ENCODE measurements at regions not wholly inside any gene's neighbourhood (a gene's known extent, or its start where the extent isn't known, plus 50 kb on each side); places are given as distances from the start of the nearest gene placed in this dataset.

- DNase-seq (ENCODE audit: low spot score) = no peak
- intact Hi-C loops (cut with DNase I) = no loop called here
Measured at GRCh38 chr13:63199508-63199907, 1783.9 kb upstream of the PCDH20 start.

- no peak for DNase-seq (ENCODE audit: low spot score)
- intact Hi-C loops (cut with DNase I) = no loop called here
Measured at GRCh38 chr13:63198071-63198470, 1782.4 kb upstream of the PCDH20 start.

GRCh38 chr13:63195726-63196125 lies 1780.1 kb upstream of the PCDH20 start:
- no peak for DNase-seq (ENCODE audit: low spot score)
- intact Hi-C loops (cut with DNase I) = no loop called here

GRCh38 chr13:63190742-63191141 lies 1775.1 kb upstream of the PCDH20 start:
- intact Hi-C loops (cut with DNase I) = no loop called here

GRCh38 chr13:63190219-63190618 lies 1774.6 kb upstream of the PCDH20 start:
- intact Hi-C loops (cut with DNase I) = no loop called here
- DNase-seq (ENCODE audit: low spot score) = no peak

More at GRCh38 chr13:63190742-63191141, 1775.1 kb upstream of the PCDH20 start:
- no peak for DNase-seq (ENCODE audit: low spot score)

- DNase-seq (ENCODE audit: low spot score) = no peak
- intact Hi-C loops (cut with DNase I) = no loop called here
Measured at GRCh38 chr13:63189712-63190111, 1774.1 kb upstream of the PCDH20 start.

- no peak for DNase-seq (ENCODE audit: low spot score)
- intact Hi-C loops (cut with DNase I) = no loop called here
Measured at GRCh38 chr13:63184693-63185092, 1769.0 kb upstream of the PCDH20 start.

- DNase-seq (ENCODE audit: low spot score) = no peak
- intact Hi-C loops (cut with DNase I) = no loop called here
Measured at GRCh38 chr13:63175536-63175935, 1759.9 kb upstream of the PCDH20 start.

GRCh38 chr13:63167699-63168337 lies 1752.2 kb upstream of the PCDH20 start:
- intact Hi-C loops (cut with DNase I) = no loop called here
- DNase-seq (ENCODE audit: low spot score) = no peak

- DNase-seq (ENCODE audit: low spot score) = no peak
- intact Hi-C loops (cut with DNase I) = no loop called here
Measured at GRCh38 chr13:63166345-63166744, 1750.7 kb upstream of the PCDH20 start.

- no peak for DNase-seq (ENCODE audit: low spot score)
- intact Hi-C loops (cut with DNase I) = no loop called here
Measured at GRCh38 chr13:63163903-63164302, 1748.3 kb upstream of the PCDH20 start.

- DNase-seq (ENCODE audit: low spot score) = no peak
- intact Hi-C loops (cut with DNase I) = no loop called here
Measured at GRCh38 chr13:63161219-63161618, 1745.6 kb upstream of the PCDH20 start.

GRCh38 chr13:63156816-63157215 lies 1741.2 kb upstream of the PCDH20 start:
- intact Hi-C loops (cut with DNase I) = no loop called here

GRCh38 chr13:63149375-63149774 lies 1733.7 kb upstream of the PCDH20 start:
- no peak for DNase-seq (ENCODE audit: low spot score)
- intact Hi-C loops (cut with DNase I) = no loop called here

More at GRCh38 chr13:63156816-63157215, 1741.2 kb upstream of the PCDH20 start:
- no peak for DNase-seq (ENCODE audit: low spot score)

- intact Hi-C loops (cut with DNase I) = no loop called here
- DNase-seq (ENCODE audit: low spot score) = no peak
Measured at GRCh38 chr13:63139277-63139676, 1723.6 kb upstream of the PCDH20 start.

GRCh38 chr13:63129995-63130394 lies 1714.3 kb upstream of the PCDH20 start:
- intact Hi-C loops (cut with DNase I) = no loop called here

GRCh38 chr13:63128716-63129115 lies 1713.1 kb upstream of the PCDH20 start:
- intact Hi-C loops (cut with DNase I) = no loop called here
- DNase-seq (ENCODE audit: low spot score) = no peak

More at GRCh38 chr13:63129995-63130394, 1714.3 kb upstream of the PCDH20 start:
- DNase-seq (ENCODE audit: low spot score) = no peak

- DNase-seq (ENCODE audit: low spot score) = no peak
- intact Hi-C loops (cut with DNase I) = no loop called here
Measured at GRCh38 chr13:63124863-63125262, 1709.2 kb upstream of the PCDH20 start.

- intact Hi-C loops (cut with DNase I) = no loop called here
- no peak for DNase-seq (ENCODE audit: low spot score)
Measured at GRCh38 chr13:63120883-63121282, 1705.2 kb upstream of the PCDH20 start.

GRCh38 chr13:63117710-63118109 lies 1702.1 kb upstream of the PCDH20 start:
- intact Hi-C loops (cut with DNase I) = no loop called here
- no peak for DNase-seq (ENCODE audit: low spot score)

- intact Hi-C loops (cut with DNase I) = no loop called here
- DNase-seq (ENCODE audit: low spot score) = no peak
Measured at GRCh38 chr13:63112799-63113395, 1697.2 kb upstream of the PCDH20 start.

- DNase-seq (ENCODE audit: low spot score) = no peak
- intact Hi-C loops (cut with DNase I) = no loop called here
Measured at GRCh38 chr13:63110466-63110865, 1694.8 kb upstream of the PCDH20 start.

All from cardiac septum (tissue), 1 donor.